ENCODE measurements at regions not wholly inside any gene's neighbourhood (a gene's known extent, or its start where the extent isn't known, plus 50 kb on each side); places are given as distances from the start of the nearest gene placed in this dataset.

DNA sequence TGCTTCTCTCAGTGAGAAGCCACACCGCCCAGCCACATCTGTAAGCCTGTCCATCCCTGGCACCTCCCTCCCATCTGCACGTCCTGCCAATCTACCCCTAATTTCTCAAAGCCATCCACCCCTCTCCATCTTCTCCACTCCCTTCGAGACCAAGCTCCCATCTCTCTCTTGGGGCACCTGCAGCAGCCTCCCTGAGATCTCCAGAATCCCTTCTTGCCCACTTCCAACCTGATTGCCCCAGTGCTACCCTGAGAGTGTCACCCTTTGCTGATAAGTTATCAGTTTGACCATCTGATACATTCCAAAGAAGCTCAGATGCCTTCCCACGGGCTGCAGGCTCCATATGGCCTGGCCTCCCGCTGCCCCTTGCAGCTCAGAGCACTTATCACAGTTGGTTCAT is 496.1 kb downstream of the SHQ1 start:
- no peak for TF ChIP-seq POLR2A (IDR thresholded peaks at IDR 0.05; ENCODE audit: extremely low read depth, insufficient read length)
- TF ChIP-seq, protein P1, sequence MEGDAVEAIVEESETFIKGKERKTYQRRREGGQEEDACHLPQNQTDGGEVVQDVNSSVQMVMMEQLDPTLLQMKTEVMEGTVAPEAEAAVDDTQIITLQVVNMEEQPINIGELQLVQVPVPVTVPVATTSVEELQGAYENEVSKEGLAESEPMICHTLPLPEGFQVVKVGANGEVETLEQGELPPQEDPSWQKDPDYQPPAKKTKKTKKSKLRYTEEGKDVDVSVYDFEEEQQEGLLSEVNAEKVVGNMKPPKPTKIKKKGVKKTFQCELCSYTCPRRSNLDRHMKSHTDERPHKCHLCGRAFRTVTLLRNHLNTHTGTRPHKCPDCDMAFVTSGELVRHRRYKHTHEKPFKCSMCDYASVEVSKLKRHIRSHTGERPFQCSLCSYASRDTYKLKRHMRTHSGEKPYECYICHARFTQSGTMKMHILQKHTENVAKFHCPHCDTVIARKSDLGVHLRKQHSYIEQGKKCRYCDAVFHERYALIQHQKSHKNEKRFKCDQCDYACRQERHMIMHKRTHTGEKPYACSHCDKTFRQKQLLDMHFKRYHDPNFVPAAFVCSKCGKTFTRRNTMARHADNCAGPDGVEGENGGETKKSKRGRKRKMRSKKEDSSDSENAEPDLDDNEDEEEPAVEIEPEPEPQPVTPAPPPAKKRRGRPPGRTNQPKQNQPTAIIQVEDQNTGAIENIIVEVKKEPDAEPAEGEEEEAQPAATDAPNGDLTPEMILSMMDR (IDR thresholded peaks at IDR 0.05; ENCODE audit: low read depth, low read length), result no peak
